A673 (cell line): ENCODE measurements at regions not wholly inside any gene's neighbourhood (a gene's known extent, or its start where the extent isn't known, plus 50 kb on each side); places are given as distances from the start of the nearest gene placed in this dataset.

ENCODE experiments used
- BruUV-seq: library from RNA; stranded (reverse); fragments of 400-500 nt; replicated peaks from 2 replicates; lab custom pipeline; 2021; lab: Mats Ljungman, UMichigan
- CTCF ChIA-PET: fragments of 300-600 bp; sonication (Branson Sonifier 250); formaldehyde crosslinking; loops from one replicate; lab custom pipeline; 2022; ENCODE audit warnings: antibody characterized with exemption; lab: Charles Lee
- POLR2A ChIA-PET: fragments of 300-600 bp; sonication (Branson Sonifier 250); formaldehyde crosslinking; loops from one replicate; lab custom pipeline; 2022; ENCODE audit warnings: antibody characterized with exemption; ENCODE audit not compliant: low non-redundant PET; lab: Charles Lee
- DNase-seq: peaks from one replicate; pipeline ENCODE4 v3.0.0-alpha.2; 2015; ENCODE audit warnings: low spot score
- H3K27ac ChIP-seq: fragments of 200-600 bp; sonication (generic); 2 replicates; pipeline ENCODE4 v1.5.1; 2016; ENCODE audit warnings: mixed run types, low read depth, mild to moderate bottlenecking, mixed read lengths, antibody characterized with exemption, low read length; ENCODE audit not compliant: poor library complexity, severe bottlenecking
- H3K27me3 ChIP-seq: fragments of 200-600 bp; sonication (generic); replicated peaks from 2 replicates; pipeline ENCODE4 v1.6.1; 2017; ENCODE audit warnings: mixed run types, low read depth, mild to moderate bottlenecking, mixed read lengths, antibody characterized with exemption, low read length; ENCODE audit not compliant: insufficient read depth, poor library complexity
- H3K36me3 ChIP-seq: fragments of 200-600 bp; sonication (generic); 2 replicates; pipeline ENCODE4 v1.6.1; 2016; ENCODE audit warnings: mixed run types, mild to moderate bottlenecking, mixed read lengths, antibody characterized with exemption, low read length; ENCODE audit not compliant: insufficient read depth, poor library complexity, severe bottlenecking
- H3K4me1 ChIP-seq: fragments of 200-600 bp; sonication (generic); 2 replicates; pipeline ENCODE4 v1.6.1; 2017; ENCODE audit warnings: mixed run types, mild to moderate bottlenecking, mixed read lengths, antibody characterized with exemption, low read length; ENCODE audit not compliant: insufficient read depth, poor library complexity, severe bottlenecking
- H3K4me3 ChIP-seq: fragments of 200-600 bp; sonication (generic); 2 replicates; pipeline ENCODE4 v1.5.1; 2016; ENCODE audit warnings: low read depth, mixed run types, mild to moderate bottlenecking, mixed read lengths, low read length; ENCODE audit not compliant: poor library complexity, severe bottlenecking
- H3K9me3 ChIP-seq: fragments of 200-600 bp; sonication (generic); 2 replicates; pipeline ENCODE4 v1.6.1; 2016; ENCODE audit warnings: mixed run types, low read depth, mild to moderate bottlenecking, mixed read lengths, antibody characterized with exemption, low read length; ENCODE audit not compliant: poor library complexity, severe bottlenecking
- EZH2 ChIP-seq: fragments of 200-600 bp; sonication (generic); IDR thresholded peaks from 2 replicates; pipeline ENCODE4 v1.6.1; 2017; ENCODE audit warnings: borderline replicate concordance, low read depth, mild to moderate bottlenecking, mixed read lengths, antibody characterized with exemption, low read length; ENCODE audit not compliant: poor library complexity, severe bottlenecking
- intact Hi-C: fragments of 100-400 bp; cut with micrococcal nuclease; formaldehyde crosslinking; loops from one replicate; pipeline ENCODE4 v1.10.0; 2022; ENCODE audit not compliant: unreplicated experiment
- TF ChIP-seq, protein P1 (sequence below): fragments of 300-800, 200-600 bp; sonication (generic); conservative IDR thresholded peaks from 2 replicates; pipeline ENCODE4 v1.5.1; 2017; ENCODE audit warnings: low read depth, mild to moderate bottlenecking, antibody characterized with exemption, low read length, moderate library complexity, mixed read lengths

DNA sequence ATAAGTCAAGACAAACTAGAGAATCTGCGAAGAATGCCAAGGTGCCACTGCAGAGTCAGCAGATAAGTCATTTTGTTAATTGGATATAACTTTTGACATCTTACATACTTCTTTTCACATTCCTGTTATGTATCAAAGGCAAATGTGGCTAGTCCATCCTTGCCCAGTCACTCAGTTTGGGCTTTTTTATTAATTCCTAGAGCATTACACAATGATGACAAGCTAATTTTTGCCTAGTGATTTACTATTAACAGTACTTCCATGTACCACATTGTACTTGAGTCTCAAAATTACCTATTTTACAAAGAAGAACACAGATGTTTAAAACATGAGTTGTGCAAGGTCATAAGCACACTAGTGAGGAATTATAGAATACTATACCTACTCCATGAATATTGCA, 680.8 kb downstream of the DNAH5 start:
- no peaks in the 10 kb centered on the region for H3K36me3 ChIP-seq
- no peak overlapping the region for H3K27ac ChIP-seq
- BruUV-seq, result no TSS peak
- no peaks in the 10 kb centered on the region for H3K4me1 ChIP-seq
- H3K4me3 ChIP-seq, result no peak overlapping the region
- peaks cover 25% of the 10 kb centered on the region for H3K9me3 ChIP-seq
- ChIA-PET POLR2A (no interaction called here), CTCF (no interaction called here)
- intact Hi-C loops, result no loop called here
- TF ChIP-seq EZH2, result no peak
- TF ChIP-seq, protein P1, sequence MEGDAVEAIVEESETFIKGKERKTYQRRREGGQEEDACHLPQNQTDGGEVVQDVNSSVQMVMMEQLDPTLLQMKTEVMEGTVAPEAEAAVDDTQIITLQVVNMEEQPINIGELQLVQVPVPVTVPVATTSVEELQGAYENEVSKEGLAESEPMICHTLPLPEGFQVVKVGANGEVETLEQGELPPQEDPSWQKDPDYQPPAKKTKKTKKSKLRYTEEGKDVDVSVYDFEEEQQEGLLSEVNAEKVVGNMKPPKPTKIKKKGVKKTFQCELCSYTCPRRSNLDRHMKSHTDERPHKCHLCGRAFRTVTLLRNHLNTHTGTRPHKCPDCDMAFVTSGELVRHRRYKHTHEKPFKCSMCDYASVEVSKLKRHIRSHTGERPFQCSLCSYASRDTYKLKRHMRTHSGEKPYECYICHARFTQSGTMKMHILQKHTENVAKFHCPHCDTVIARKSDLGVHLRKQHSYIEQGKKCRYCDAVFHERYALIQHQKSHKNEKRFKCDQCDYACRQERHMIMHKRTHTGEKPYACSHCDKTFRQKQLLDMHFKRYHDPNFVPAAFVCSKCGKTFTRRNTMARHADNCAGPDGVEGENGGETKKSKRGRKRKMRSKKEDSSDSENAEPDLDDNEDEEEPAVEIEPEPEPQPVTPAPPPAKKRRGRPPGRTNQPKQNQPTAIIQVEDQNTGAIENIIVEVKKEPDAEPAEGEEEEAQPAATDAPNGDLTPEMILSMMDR, result no peak
- no peak for DNase-seq
- H3K27me3 ChIP-seq, result no peaks in the 10 kb centered on the region

DNA sequence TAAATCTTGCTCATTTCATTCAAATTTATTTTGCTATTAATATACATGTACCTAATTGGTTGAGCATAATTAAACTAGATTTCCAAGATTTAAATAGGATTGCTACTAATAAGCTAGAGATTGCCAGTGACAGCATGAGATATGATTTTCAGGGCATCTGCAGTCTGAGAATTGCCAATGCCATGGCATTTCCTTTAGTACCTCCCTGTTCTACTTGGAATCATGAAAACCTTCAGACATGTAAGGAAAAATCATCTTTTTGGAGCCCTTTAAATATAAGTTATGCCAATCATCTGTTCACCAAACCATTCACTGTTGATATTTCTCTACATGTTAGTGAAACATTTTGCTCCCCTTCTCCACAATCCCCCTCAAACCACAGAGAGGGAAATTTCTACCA, 691.4 kb downstream of the DNAH5 start:
- no peaks in the 10 kb centered on the region for H3K36me3 ChIP-seq
- intact Hi-C loops, result no loop called here
- no peak for TF ChIP-seq EZH2
- TF ChIP-seq, protein P1, result no peak
- no TSS peak for BruUV-seq
- ChIA-PET POLR2A (no interaction called here), CTCF (no interaction called here)
- DNase-seq, result no peak
- no peak overlapping the region for H3K4me3 ChIP-seq
- H3K9me3 ChIP-seq, result peaks cover 6% of the 10 kb centered on the region
- H3K27me3 ChIP-seq, result no peaks in the 10 kb centered on the region
- no peak overlapping the region for H3K27ac ChIP-seq
- no peaks in the 10 kb centered on the region for H3K4me1 ChIP-seq

DNA sequence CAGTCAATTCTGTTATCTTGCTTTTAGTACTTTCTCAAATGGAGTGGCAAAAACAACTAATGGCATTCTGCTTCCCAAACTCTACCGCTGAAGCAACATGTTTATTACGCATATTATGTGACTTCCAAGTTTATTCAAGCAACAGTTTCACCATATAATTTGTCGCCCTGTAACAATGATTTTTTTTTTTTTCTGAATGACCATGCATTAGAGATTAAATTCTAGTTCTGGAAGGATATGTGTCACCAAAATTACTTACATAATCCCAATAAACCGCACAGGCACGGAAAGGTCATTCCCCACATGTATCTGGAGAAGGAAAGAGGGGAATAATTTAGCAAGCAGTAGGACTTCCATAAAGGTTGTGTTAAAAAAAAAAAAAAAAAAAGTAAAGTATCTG, 691.8 kb downstream of the DNAH5 start:
- no peak for DNase-seq
- CTCF ChIA-PET, result no interaction called here
- Histone ChIP-seq H3K9me3 (peaks cover 6% of the 10 kb centered on the region), H3K27ac (no peak overlapping the region), H3K27me3 (no peaks in the 10 kb centered on the region), H3K4me1 (no peaks in the 10 kb centered on the region), H3K4me3 (no peak overlapping the region), H3K36me3 (no peaks in the 10 kb centered on the region)
- POLR2A ChIA-PET, result no interaction called here
- intact Hi-C loops, result no loop called here
- TF ChIP-seq, protein P1, result no peak
- no peak for TF ChIP-seq EZH2
- no TSS peak for BruUV-seq
